SK-N-SH (cell line): ENCODE measurements at regions not wholly inside any gene's neighbourhood (a gene's known extent, or its start where the extent isn't known, plus 50 kb on each side); places are given as distances from the start of the nearest gene placed in this dataset.

Source experiments
- CTCF ChIA-PET: fragments of 300-600, 350-600 bp; formaldehyde crosslinking; extraction: SDS; loops from one replicate; lab custom pipeline; 2021; lab: Yijun Ruan, JAX
- POLR2A ChIA-PET: fragments of 350-600 bp; sonication (Branson Sonifier 250); formaldehyde crosslinking; extraction: SDS; loops from one replicate; lab custom pipeline; 2020; ENCODE audit warnings: antibody characterized with exemption, inconsistent platforms; lab: Yijun Ruan, JAX
- DNase-seq: peaks from one replicate; pipeline ENCODE4 v3.0.0; 2012
- H2AFZ ChIP-seq: fragments of 200-600 bp; sonication (generic); 2 replicates; pipeline ENCODE4 v1.8.1; 2016; ENCODE audit warnings: antibody characterized with exemption, mild to moderate bottlenecking, low read depth
- H3F3A ChIP-seq: fragments of 200-600 bp; sonication (generic); replicated peaks from 2 replicates; pipeline ENCODE3; 2016; ENCODE audit warnings: antibody characterized with exemption, mild to moderate bottlenecking; ENCODE audit not compliant: insufficient read depth
- H3K27ac ChIP-seq, 2 experiments: fragments of 200-500 bp in 1 of 2; fragments of 200-600 bp in 1 of 2; sonication (Bioruptor generic) in 1 of 2; sonication (generic), shearing (Covaris generic) in 1 of 2; 2 replicates each; pipeline versions ENCODE4 v1.5.1 to v1.6.1; 2014 to 2016; ENCODE audit warnings: low read depth in 2 of 2, inconsistent platforms in 1 of 2, low read length in 1 of 2, mild to moderate bottlenecking in 1 of 2, mixed read lengths in 1 of 2
- H3K27me3 ChIP-seq: fragments of 200-600 bp; sonication (generic), shearing (Covaris generic); 2 replicates; pipeline ENCODE4 v1.6.1; 2016; ENCODE audit warnings: mixed run types; ENCODE audit not compliant: insufficient read depth
- H3K36me3 ChIP-seq, 2 experiments: fragments of 200-500 bp in 1 of 2; fragments of 200-600 bp in 1 of 2; sonication (Bioruptor generic) in 1 of 2; sonication (generic) in 1 of 2; replicated peaks in 1 of 2; 2 replicates each; pipeline versions ENCODE3 to v1.5.1; 2014 to 2016; ENCODE audit warnings: low read length in 1 of 2, mild to moderate bottlenecking in 1 of 2; ENCODE audit not compliant: insufficient read depth in 2 of 2, control insufficient read depth in 1 of 2
- H3K4me1 ChIP-seq, 2 experiments: fragments of 200-500 bp in 1 of 2; fragments of 200-600 bp in 1 of 2; sonication (Bioruptor generic) in 1 of 2; sonication (generic), shearing (Covaris generic) in 1 of 2; 2 replicates each; pipeline versions ENCODE4 v1.5.1 to v1.6.1; 2014 to 2016; ENCODE audit warnings: low read depth in 1 of 2, low read length in 1 of 2, mixed run types in 1 of 2; ENCODE audit not compliant: insufficient read depth in 2 of 2, control insufficient read depth in 1 of 2
- H3K4me2 ChIP-seq: fragments of 200-600 bp; sonication (generic), shearing (Covaris generic); 2 replicates; pipeline ENCODE4 v1.6.1; 2017; ENCODE audit warnings: mixed run types
- H3K4me3 ChIP-seq, 2 experiments: fragments of 200-500 bp in 1 of 2; fragments of 200-600 bp in 1 of 2; sonication (Bioruptor generic) in 1 of 2; sonication (generic), shearing (Covaris generic) in 1 of 2; 2 replicates each; pipeline versions ENCODE4 v1.5.1 to v1.8.1; 2014 to 2016; ENCODE audit warnings: low read depth in 2 of 2, inconsistent platforms in 1 of 2, low read length in 1 of 2, mild to moderate bottlenecking in 1 of 2, mixed read lengths in 1 of 2, moderate library complexity in 1 of 2
- H3K79me2 ChIP-seq: fragments of 200-600 bp; sonication (generic); 2 replicates; pipeline ENCODE4 v1.8.1; 2017; ENCODE audit warnings: mild to moderate bottlenecking; ENCODE audit not compliant: insufficient read depth
- H3K9ac ChIP-seq: fragments of 200-600 bp; sonication (generic); 2 replicates; pipeline ENCODE4 v1.6.1; 2017; ENCODE audit warnings: mixed run types
- H3K9me2 ChIP-seq: fragments of 200-600 bp; sonication (generic); 2 replicates; pipeline ENCODE4 v1.6.1; 2017; ENCODE audit warnings: mixed run types
- H3K9me3 ChIP-seq: fragments of 200-600 bp; sonication (generic); 2 replicates; pipeline ENCODE4 v1.6.1; 2017; ENCODE audit warnings: mixed run types, mild to moderate bottlenecking, moderate library complexity
- H4K20me1 ChIP-seq: fragments of 200-600 bp; sonication (generic); 2 replicates; pipeline ENCODE4 v1.6.1; 2017; ENCODE audit warnings: mild to moderate bottlenecking, mixed run types; ENCODE audit not compliant: insufficient read depth
- CHD2 ChIP-seq: fragments of 150-350 bp; IDR thresholded peaks from 2 replicates; pipeline ENCODE4 v1.6.1; 2018; ENCODE audit warnings: low read length; ENCODE audit not compliant: partially characterized antibody
- ELF1 ChIP-seq: IDR thresholded peaks from 2 replicates; pipeline ENCODE4 v1.4.0; 2012
- EZH2phosphoT487 ChIP-seq: fragments of 200-600 bp; sonication (generic); IDR thresholded peaks from 2 replicates; pipeline ENCODE4 v1.6.1; 2017; ENCODE audit warnings: low read depth, mixed run types, mild to moderate bottlenecking, antibody characterized with exemption, moderate library complexity, borderline replicate concordance
- FOSL2 ChIP-seq: IDR thresholded peaks from 2 replicates; pipeline ENCODE4 v1.4.0; 2012; ENCODE audit warnings: low read depth, mild to moderate bottlenecking, moderate library complexity, borderline replicate concordance
- FOXJ3 ChIP-seq: sonication (generic); formaldehyde crosslinking; IDR thresholded peaks from 2 replicates; pipeline ENCODE4 v1.5.1; 2020; ENCODE audit warnings: mild to moderate bottlenecking, missing genetic modification reagents
- GABPA ChIP-seq: IDR thresholded peaks from 2 replicates; pipeline ENCODE4 v1.4.0; 2012; ENCODE audit warnings: low read depth, mild to moderate bottlenecking
- GATA2 ChIP-seq: sonication (generic); formaldehyde crosslinking; IDR thresholded peaks from 2 replicates; pipeline ENCODE4 v1.5.0; 2020; ENCODE audit warnings: mild to moderate bottlenecking, missing genetic modification reagents
- IRF3 ChIP-seq: fragments of 150-350 bp; IDR thresholded peaks from 2 replicates; pipeline ENCODE4 v1.6.1; 2016; ENCODE audit warnings: mild to moderate bottlenecking, low read depth, low read length
- MAX ChIP-seq: IDR thresholded peaks from 2 replicates; pipeline ENCODE4 v1.4.0; 2012; ENCODE audit warnings: low read depth
- MEF2A ChIP-seq: IDR thresholded peaks from 2 replicates; pipeline ENCODE4 v1.4.0; 2012; ENCODE audit warnings: low read depth, borderline replicate concordance
- MXI1 ChIP-seq: IDR thresholded peaks from 2 replicates; pipeline ENCODE4 v1.6.1; 2012; ENCODE audit warnings: mild to moderate bottlenecking, low read depth, low read length, improper control_type of control experiment
- NRF1 ChIP-seq: IDR thresholded peaks from 2 replicates; pipeline ENCODE4 v1.6.1; 2012; ENCODE audit warnings: low read depth, mild to moderate bottlenecking, low read length
- POLR2AphosphoS5 ChIP-seq: IDR thresholded peaks from 2 replicates; pipeline ENCODE4 v1.6.1; 2012; ENCODE audit warnings: low read depth, low read length
- RAD21 ChIP-seq: IDR thresholded peaks from 2 replicates; pipeline ENCODE4 v1.6.1; 2012; ENCODE audit warnings: mild to moderate bottlenecking, low read length
- RCOR1 ChIP-seq: fragments of 150-350 bp; IDR thresholded peaks from 2 replicates; pipeline ENCODE4 v1.6.1; 2017; ENCODE audit warnings: antibody characterized with exemption, low read length
- RXRA ChIP-seq: IDR thresholded peaks from 2 replicates; pipeline ENCODE4 v1.4.0; 2012; ENCODE audit warnings: low read depth, mild to moderate bottlenecking, borderline replicate concordance
- SIN3A ChIP-seq: IDR thresholded peaks from 2 replicates; pipeline ENCODE4 v1.6.1; 2012; ENCODE audit warnings: low read depth, mild to moderate bottlenecking, low read length, moderate library complexity, borderline replicate concordance
- SMC3 ChIP-seq: IDR thresholded peaks from 2 replicates; pipeline ENCODE4 v1.6.1; 2012; ENCODE audit warnings: low read depth, low read length, improper control_type of control experiment
- TCF12 ChIP-seq: IDR thresholded peaks from 2 replicates; pipeline ENCODE4 v1.4.0; 2012
- YY1 ChIP-seq: IDR thresholded peaks from 2 replicates; pipeline ENCODE4 v1.4.0; 2012; ENCODE audit warnings: low read depth, mild to moderate bottlenecking
- WGBS: methylation state at CpG from one replicate; pipeline ENCODE4 v1.1.6; 2017; ENCODE audit warnings: low lambda C conversion rate; 5-methylcytosine and 5-hydroxymethylcytosine counted together
- TF ChIP-seq, protein P1 (sequence below): IDR thresholded peaks from 2 replicates; pipeline ENCODE4 v1.4.0; 2012; ENCODE audit warnings: low read depth, borderline replicate concordance
- TF ChIP-seq, protein P2 (sequence below): fragments of 150-350 bp; IDR thresholded peaks from 2 replicates; pipeline ENCODE4 v1.6.1; 2017; ENCODE audit warnings: antibody characterized with exemption, low read length, low read depth, borderline replicate concordance

DNA sequence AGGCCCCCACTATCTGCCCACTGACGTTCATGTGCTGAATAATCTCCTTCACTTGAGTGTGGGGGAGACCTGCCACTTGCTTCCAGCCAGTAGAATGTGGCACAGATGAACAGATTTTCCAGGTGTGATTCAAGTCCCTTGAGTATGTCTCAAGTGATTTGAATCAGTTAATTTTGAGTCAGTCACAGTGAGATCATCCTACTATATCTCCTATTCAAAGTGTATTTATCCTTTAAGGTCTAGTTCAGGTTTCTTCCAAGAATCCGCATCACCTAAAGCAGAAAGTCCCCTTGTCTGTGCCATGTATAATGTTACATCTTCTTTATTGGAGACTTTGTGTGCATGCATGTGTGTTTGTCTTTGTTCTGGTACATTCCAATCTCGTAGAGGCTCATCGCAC, 208.3 kb upstream of the DAB2 start:
- Histone ChIP-seq H3F3A (no peaks in the 10 kb centered on the region), H4K20me1 (no peaks in the 10 kb centered on the region), H3K27ac (no peak overlapping the region), H3K36me3 (no peaks in the 10 kb centered on the region), H3K9me2 (0 out of 2 replicates have a peak, but pooled peaks cover 4% of the 10 kb centered on the region), H3K4me3 (no peak overlapping the region), H3K4me1 (no peaks in the 10 kb centered on the region), H3K9ac (no peak overlapping the region), H2AFZ (no peak overlapping the region), H3K79me2 (no peaks in the 10 kb centered on the region), H3K9me3 (no peaks in the 10 kb centered on the region), H3K27me3 (no peaks in the 10 kb centered on the region), H3K4me2 (no peak overlapping the region)
- POLR2A ChIA-PET, result no interaction called here
- no peak for DNase-seq
- WGBS, result 9% methylated on average over 4 of the region's 4 CpGs
- TF ChIP-seq GATA2 (CRISPR knock-in tag), result no peak
- TF ChIP-seq, protein P1, sequence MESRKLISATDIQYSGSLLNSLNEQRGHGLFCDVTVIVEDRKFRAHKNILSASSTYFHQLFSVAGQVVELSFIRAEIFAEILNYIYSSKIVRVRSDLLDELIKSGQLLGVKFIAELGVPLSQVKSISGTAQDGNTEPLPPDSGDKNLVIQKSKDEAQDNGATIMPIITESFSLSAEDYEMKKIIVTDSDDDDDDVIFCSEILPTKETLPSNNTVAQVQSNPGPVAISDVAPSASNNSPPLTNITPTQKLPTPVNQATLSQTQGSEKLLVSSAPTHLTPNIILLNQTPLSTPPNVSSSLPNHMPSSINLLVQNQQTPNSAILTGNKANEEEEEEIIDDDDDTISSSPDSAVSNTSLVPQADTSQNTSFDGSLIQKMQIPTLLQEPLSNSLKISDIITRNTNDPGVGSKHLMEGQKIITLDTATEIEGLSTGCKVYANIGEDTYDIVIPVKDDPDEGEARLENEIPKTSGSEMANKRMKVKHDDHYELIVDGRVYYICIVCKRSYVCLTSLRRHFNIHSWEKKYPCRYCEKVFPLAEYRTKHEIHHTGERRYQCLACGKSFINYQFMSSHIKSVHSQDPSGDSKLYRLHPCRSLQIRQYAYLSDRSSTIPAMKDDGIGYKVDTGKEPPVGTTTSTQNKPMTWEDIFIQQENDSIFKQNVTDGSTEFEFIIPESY, result no peak
- TF ChIP-seq NRF1, result no peak
- TF ChIP-seq, protein P2, sequence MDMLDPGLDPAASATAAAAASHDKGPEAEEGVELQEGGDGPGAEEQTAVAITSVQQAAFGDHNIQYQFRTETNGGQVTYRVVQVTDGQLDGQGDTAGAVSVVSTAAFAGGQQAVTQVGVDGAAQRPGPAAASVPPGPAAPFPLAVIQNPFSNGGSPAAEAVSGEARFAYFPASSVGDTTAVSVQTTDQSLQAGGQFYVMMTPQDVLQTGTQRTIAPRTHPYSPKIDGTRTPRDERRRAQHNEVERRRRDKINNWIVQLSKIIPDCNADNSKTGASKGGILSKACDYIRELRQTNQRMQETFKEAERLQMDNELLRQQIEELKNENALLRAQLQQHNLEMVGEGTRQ, result no peak
- TF ChIP-seq FOSL2, result no peak
- no peak for TF ChIP-seq GABPA
- no peak for TF ChIP-seq TCF12
- no peak for TF ChIP-seq RAD21
- TF ChIP-seq MXI1, result no peak
- TF ChIP-seq MEF2A, result no peak
- no peak for TF ChIP-seq CHD2
- no peak for TF ChIP-seq SMC3
- TF ChIP-seq POLR2AphosphoS5, result no peak
- no peak for TF ChIP-seq EZH2phosphoT487
- no peak for TF ChIP-seq MAX
- TF ChIP-seq FOXJ3, result no peak
- no peak for TF ChIP-seq YY1
- CTCF ChIA-PET, result no interaction called here

DNA sequence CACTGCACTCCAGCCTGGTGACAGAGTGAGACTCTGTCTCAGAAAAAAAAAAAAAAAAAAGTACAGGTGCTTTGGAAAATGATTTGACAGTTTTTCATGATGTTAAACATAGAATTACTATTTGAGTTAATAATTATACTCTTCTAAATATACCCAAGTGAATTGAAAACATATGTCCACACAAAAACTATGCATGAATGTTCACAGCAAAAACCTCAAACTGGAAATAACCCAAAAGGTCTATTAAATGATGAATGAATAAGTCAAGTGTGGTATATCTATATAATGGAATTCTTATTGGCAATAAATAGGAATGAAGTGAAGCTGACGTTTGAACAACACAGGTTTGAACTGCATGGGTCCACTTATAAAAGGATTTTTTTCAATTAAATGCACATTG, 207.2 kb upstream of the DAB2 start:
- no peak overlapping the region for H2AFZ ChIP-seq
- no peak overlapping the region for H3K4me3 ChIP-seq
- no peaks in the 10 kb centered on the region for H3K27me3 ChIP-seq
- H3K9ac ChIP-seq, result no peak overlapping the region
- H3K79me2 ChIP-seq, result no peaks in the 10 kb centered on the region
- no peaks in the 10 kb centered on the region for H3K9me3 ChIP-seq
- CTCF ChIA-PET, result no interaction called here
- H3F3A ChIP-seq, result no peaks in the 10 kb centered on the region
- TF ChIP-seq RXRA, result no peak
- no peak for TF ChIP-seq SIN3A
- no peak for TF ChIP-seq RCOR1
- TF ChIP-seq IRF3, result no peak
- no peak for TF ChIP-seq ELF1
- TF ChIP-seq CHD2, result no peak
- no peak for TF ChIP-seq GATA2 (CRISPR knock-in tag)
- TF ChIP-seq TCF12, result no peak
- TF ChIP-seq, protein P1, result no peak
- TF ChIP-seq POLR2AphosphoS5, result no peak
- TF ChIP-seq GABPA, result no peak
- TF ChIP-seq, all 33 proteins: peak for 0
- H3K9me2 ChIP-seq, result 0 out of 2 replicates have a peak, but pooled peaks cover 4% of the 10 kb centered on the region
- no peaks in the 10 kb centered on the region for H3K4me1 ChIP-seq
- no peaks in the 10 kb centered on the region for H3K36me3 ChIP-seq
- no peaks in the 10 kb centered on the region for H4K20me1 ChIP-seq
- POLR2A ChIA-PET, result no interaction called here
- H3K27ac ChIP-seq, result no peak overlapping the region
- 0% methylated on average over 1 of the region's 1 CpG for WGBS
- no peak overlapping the region for H3K4me2 ChIP-seq
- DNase-seq, result no peak
